Breast epithelium (tissue), 3 donors: ENCODE measurements at regions not wholly inside any gene's neighbourhood (a gene's known extent, or its start where the extent isn't known, plus 50 kb on each side); places are given as distances from the start of the nearest gene placed in this dataset.

Experiments
- POLR2A ChIP-seq: fragments of 450-650 bp; IDR thresholded peaks from one replicate; pipeline ENCODE4 v1.6.1; 2016; ENCODE audit warnings: antibody characterized with exemption, mild to moderate bottlenecking, moderate library complexity
- TF ChIP-seq, protein P1 (sequence below), 3 donors: fragments of 450-650 bp; IDR thresholded peaks; one replicate each; pipeline ENCODE4 v1.5.1; 2016 to 2017; ENCODE audit warnings: antibody characterized with exemption in 3 of 3, mild to moderate bottlenecking in 3 of 3, moderate library complexity in 3 of 3

DNA sequence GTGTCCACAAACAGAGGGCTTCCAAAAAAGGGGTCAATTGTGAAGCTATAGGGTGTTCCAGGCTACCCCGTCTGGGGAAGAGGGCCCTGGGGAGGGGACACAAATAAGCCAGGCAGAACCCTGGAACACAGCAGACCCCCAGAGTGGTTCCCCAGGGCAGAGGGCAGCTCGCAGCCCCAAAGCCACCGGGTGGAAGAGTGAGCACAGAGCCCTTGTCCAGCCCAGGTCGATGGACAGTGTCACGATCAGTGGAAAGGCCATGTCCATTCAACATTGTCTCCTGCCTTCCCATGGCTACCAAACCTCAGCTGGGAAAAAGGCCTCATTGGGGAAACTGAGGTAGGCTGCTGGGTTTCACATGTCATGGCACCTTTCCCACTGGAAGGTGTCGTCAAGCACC, 131.4 kb downstream of the DICER1 start:
- TF ChIP-seq, protein P1, sequence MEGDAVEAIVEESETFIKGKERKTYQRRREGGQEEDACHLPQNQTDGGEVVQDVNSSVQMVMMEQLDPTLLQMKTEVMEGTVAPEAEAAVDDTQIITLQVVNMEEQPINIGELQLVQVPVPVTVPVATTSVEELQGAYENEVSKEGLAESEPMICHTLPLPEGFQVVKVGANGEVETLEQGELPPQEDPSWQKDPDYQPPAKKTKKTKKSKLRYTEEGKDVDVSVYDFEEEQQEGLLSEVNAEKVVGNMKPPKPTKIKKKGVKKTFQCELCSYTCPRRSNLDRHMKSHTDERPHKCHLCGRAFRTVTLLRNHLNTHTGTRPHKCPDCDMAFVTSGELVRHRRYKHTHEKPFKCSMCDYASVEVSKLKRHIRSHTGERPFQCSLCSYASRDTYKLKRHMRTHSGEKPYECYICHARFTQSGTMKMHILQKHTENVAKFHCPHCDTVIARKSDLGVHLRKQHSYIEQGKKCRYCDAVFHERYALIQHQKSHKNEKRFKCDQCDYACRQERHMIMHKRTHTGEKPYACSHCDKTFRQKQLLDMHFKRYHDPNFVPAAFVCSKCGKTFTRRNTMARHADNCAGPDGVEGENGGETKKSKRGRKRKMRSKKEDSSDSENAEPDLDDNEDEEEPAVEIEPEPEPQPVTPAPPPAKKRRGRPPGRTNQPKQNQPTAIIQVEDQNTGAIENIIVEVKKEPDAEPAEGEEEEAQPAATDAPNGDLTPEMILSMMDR (IDR thresholded peaks at IDR 0.05): no peak
- no peak for TF ChIP-seq POLR2A
